Neural cell (in vitro differentiated cells): ENCODE measurements at regions not wholly inside any gene's neighbourhood (a gene's known extent, or its start where the extent isn't known, plus 50 kb on each side); places are given as distances from the start of the nearest gene placed in this dataset.

ENCODE experiments used
- H2AFZ ChIP-seq: fragments of 200-600, 300-800 bp; sonication (generic), shearing (Covaris generic); 2 replicates; pipeline ENCODE4 v1.6.0; 2014; ENCODE audit warnings: low read depth, mild to moderate bottlenecking, antibody characterized with exemption, low read length, moderate library complexity
- H3F3A ChIP-seq: fragments of 200-600 bp; shearing (Covaris generic); 2 replicates; pipeline ENCODE4 v1.6.1; 2016; ENCODE audit warnings: mild to moderate bottlenecking, moderate library complexity, mixed read lengths, antibody characterized with exemption, low read length; ENCODE audit not compliant: insufficient read depth, poor library complexity, severe bottlenecking
- H3K27ac ChIP-seq: fragments of 200-600, 300-800 bp; sonication (generic), shearing (Covaris generic); 2 replicates; pipeline ENCODE4 v1.5.1; 2014; ENCODE audit warnings: mild to moderate bottlenecking, low read length, moderate library complexity
- H3K27me3 ChIP-seq: fragments of 300-800, 200-600 bp; sonication (generic), shearing (Covaris generic); 2 replicates; pipeline ENCODE4 v1.6.0; 2014; ENCODE audit warnings: mild to moderate bottlenecking, low read depth, low read length, moderate library complexity; ENCODE audit not compliant: insufficient read depth
- H3K36me3 ChIP-seq: fragments of 300-800, 200-600 bp; sonication (generic), shearing (Covaris generic); 2 replicates; pipeline ENCODE4 v1.5.1; 2014; ENCODE audit warnings: mild to moderate bottlenecking, antibody characterized with exemption, low read length, moderate library complexity; ENCODE audit not compliant: insufficient read depth
- H3K4me2 ChIP-seq: fragments of 300-800, 200-600 bp; sonication (generic), shearing (Covaris generic); 2 replicates; pipeline ENCODE4 v1.6.0; 2014; ENCODE audit warnings: mild to moderate bottlenecking, low read length
- H3K4me3 ChIP-seq: fragments of 300-800, 200-600 bp; sonication (generic), shearing (Covaris generic); 2 replicates; pipeline ENCODE4 v1.5.1; 2014; ENCODE audit warnings: mild to moderate bottlenecking, low read length, moderate library complexity
- H3K79me2 ChIP-seq: fragments of 200-600 bp; shearing (Covaris generic); replicated peaks from 2 replicates; pipeline ENCODE4 v1.6.0; 2014; ENCODE audit warnings: mild to moderate bottlenecking, low read length, moderate library complexity; ENCODE audit not compliant: insufficient read depth
- H3K9ac ChIP-seq: fragments of 300-800, 200-600 bp; sonication (generic), shearing (Covaris generic); 2 replicates; pipeline ENCODE4 v1.6.1; 2016; ENCODE audit warnings: mild to moderate bottlenecking, low read length, mixed read lengths
- H3K9me2 ChIP-seq: fragments of 200-600 bp; shearing (Covaris generic); 2 replicates; pipeline ENCODE4 v1.6.1; 2016; ENCODE audit warnings: mild to moderate bottlenecking, low read length, mixed read lengths; ENCODE audit not compliant: insufficient read depth
- H3K9me3 ChIP-seq: fragments of 200-600, 300-800 bp; sonication (generic), shearing (Covaris generic); 2 replicates; pipeline ENCODE4 v1.6.1; 2016; ENCODE audit warnings: mild to moderate bottlenecking, mixed run types, low read length, moderate library complexity, mixed read lengths
- H4K20me1 ChIP-seq: fragments of 200-600 bp; shearing (Covaris generic); 2 replicates; pipeline ENCODE4 v1.6.1; 2016; ENCODE audit warnings: mild to moderate bottlenecking, mixed run types; ENCODE audit not compliant: insufficient read depth
- EP300 ChIP-seq: fragments of 450-650 bp; conservative IDR thresholded peaks from 2 replicates; pipeline ENCODE4 v1.6.1; 2014; ENCODE audit warnings: antibody characterized with exemption, mild to moderate bottlenecking, moderate library complexity; ENCODE audit not compliant: poor library complexity, severe bottlenecking
- EZH2 ChIP-seq: fragments of 200-600, 300-800 bp; shearing (Covaris generic), sonication (generic); IDR thresholded peaks from 2 replicates; pipeline ENCODE4 v1.6.1; 2014; ENCODE audit warnings: antibody characterized with exemption, low read length, borderline replicate concordance, mild to moderate bottlenecking; ENCODE audit not compliant: insufficient read depth, poor library complexity, severe bottlenecking
- MXI1 ChIP-seq: fragments of 450-650 bp; conservative IDR thresholded peaks from 2 replicates; pipeline ENCODE4 v1.6.1; 2014; ENCODE audit warnings: antibody characterized with exemption, mild to moderate bottlenecking; ENCODE audit not compliant: poor library complexity, severe bottlenecking
- RAD21 ChIP-seq: fragments of 450-650 bp; conservative IDR thresholded peaks from 2 replicates; pipeline ENCODE4 v1.6.1; 2014; ENCODE audit warnings: antibody characterized with exemption, mild to moderate bottlenecking, moderate library complexity
- SMC3 ChIP-seq: fragments of 450-650 bp; conservative IDR thresholded peaks from 2 replicates; pipeline ENCODE4 v1.6.1; 2014; ENCODE audit warnings: antibody characterized with exemption, mild to moderate bottlenecking, moderate library complexity; ENCODE audit not compliant: poor library complexity
- TAF1 ChIP-seq: IDR thresholded peaks from 2 replicates; pipeline ENCODE4 v1.6.1; 2012; ENCODE audit warnings: low read depth
- TF ChIP-seq, protein P1 (sequence below): IDR thresholded peaks from 2 replicates; pipeline ENCODE4 v1.6.1; 2012; ENCODE audit warnings: borderline replicate concordance

DNA sequence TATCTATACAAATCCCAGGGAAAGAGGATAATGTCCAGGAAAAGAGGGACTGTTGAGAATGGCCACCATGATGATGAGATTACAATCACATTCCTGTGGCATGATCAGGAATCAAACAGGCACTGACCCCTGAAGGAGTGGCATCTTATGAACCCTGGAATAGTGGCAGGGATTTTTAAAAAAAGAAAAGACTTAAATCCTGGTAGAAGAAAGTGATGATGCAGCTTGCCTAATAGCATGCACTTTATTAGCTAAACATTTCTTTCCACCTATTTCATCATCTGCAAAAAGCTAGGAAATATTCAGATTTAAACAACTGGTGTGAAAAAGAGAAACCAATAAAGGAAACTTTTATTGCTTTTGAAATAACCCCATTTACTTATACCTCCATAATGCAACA lies 87.2 kb upstream of the FSHR start:
- H3K79me2 ChIP-seq, result no peaks in the 10 kb centered on the region
- no peaks in the 10 kb centered on the region for H3K9me2 ChIP-seq
- TF ChIP-seq TAF1, result no peak
- TF ChIP-seq MXI1, result no peak
- TF ChIP-seq EP300, result no peak
- no peak for TF ChIP-seq EZH2
- no peak for TF ChIP-seq RAD21
- TF ChIP-seq, protein P1, sequence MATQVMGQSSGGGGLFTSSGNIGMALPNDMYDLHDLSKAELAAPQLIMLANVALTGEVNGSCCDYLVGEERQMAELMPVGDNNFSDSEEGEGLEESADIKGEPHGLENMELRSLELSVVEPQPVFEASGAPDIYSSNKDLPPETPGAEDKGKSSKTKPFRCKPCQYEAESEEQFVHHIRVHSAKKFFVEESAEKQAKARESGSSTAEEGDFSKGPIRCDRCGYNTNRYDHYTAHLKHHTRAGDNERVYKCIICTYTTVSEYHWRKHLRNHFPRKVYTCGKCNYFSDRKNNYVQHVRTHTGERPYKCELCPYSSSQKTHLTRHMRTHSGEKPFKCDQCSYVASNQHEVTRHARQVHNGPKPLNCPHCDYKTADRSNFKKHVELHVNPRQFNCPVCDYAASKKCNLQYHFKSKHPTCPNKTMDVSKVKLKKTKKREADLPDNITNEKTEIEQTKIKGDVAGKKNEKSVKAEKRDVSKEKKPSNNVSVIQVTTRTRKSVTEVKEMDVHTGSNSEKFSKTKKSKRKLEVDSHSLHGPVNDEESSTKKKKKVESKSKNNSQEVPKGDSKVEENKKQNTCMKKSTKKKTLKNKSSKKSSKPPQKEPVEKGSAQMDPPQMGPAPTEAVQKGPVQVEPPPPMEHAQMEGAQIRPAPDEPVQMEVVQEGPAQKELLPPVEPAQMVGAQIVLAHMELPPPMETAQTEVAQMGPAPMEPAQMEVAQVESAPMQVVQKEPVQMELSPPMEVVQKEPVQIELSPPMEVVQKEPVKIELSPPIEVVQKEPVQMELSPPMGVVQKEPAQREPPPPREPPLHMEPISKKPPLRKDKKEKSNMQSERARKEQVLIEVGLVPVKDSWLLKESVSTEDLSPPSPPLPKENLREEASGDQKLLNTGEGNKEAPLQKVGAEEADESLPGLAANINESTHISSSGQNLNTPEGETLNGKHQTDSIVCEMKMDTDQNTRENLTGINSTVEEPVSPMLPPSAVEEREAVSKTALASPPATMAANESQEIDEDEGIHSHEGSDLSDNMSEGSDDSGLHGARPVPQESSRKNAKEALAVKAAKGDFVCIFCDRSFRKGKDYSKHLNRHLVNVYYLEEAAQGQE, result no peak
- H2AFZ ChIP-seq, result no peak overlapping the region
- H3K4me2 ChIP-seq, result no peak overlapping the region
- no peaks in the 10 kb centered on the region for H4K20me1 ChIP-seq
- H3K27ac ChIP-seq, result no peak overlapping the region
- H3K4me3 ChIP-seq, result no peak overlapping the region
- H3K27me3 ChIP-seq, result no peaks in the 10 kb centered on the region
- no peak overlapping the region for H3K9ac ChIP-seq
- H3K36me3 ChIP-seq, result no peaks in the 10 kb centered on the region
- H3F3A ChIP-seq, result no peaks in the 10 kb centered on the region
- H3K9me3 ChIP-seq, result no peaks in the 10 kb centered on the region

DNA sequence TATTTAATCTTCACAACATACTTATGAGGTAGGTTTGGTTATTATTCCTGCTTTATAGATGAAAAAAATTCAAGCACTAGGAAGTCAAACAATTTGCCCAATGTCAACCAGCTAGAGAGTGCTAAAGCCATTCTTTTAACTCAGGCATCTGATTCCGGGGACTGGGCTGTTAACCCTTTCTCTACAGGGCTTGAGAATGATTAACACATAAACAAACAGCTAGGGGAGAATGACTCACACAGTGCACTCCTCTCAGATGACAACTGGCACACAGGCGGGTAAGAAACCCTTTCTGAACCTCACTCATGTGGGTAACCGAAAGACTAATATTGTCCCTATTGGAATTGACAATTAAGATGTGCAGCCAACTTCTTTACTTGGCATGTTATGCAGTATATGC lies 86.3 kb upstream of the FSHR start:
- Histone ChIP-seq H3K36me3 (no peaks in the 10 kb centered on the region), H3K9me2 (no peaks in the 10 kb centered on the region), H2AFZ (no peak overlapping the region), H3K27me3 (no peaks in the 10 kb centered on the region), H3K27ac (no peak overlapping the region), H3K79me2 (no peaks in the 10 kb centered on the region), H3K4me3 (no peak overlapping the region), H3K9me3 (no peaks in the 10 kb centered on the region), H3F3A (no peaks in the 10 kb centered on the region), H3K4me2 (no peak overlapping the region), H4K20me1 (no peaks in the 10 kb centered on the region), H3K9ac (no peak overlapping the region)
- TF ChIP-seq SMC3, result no peak
- no peak for TF ChIP-seq MXI1
- TF ChIP-seq RAD21, result no peak

DNA sequence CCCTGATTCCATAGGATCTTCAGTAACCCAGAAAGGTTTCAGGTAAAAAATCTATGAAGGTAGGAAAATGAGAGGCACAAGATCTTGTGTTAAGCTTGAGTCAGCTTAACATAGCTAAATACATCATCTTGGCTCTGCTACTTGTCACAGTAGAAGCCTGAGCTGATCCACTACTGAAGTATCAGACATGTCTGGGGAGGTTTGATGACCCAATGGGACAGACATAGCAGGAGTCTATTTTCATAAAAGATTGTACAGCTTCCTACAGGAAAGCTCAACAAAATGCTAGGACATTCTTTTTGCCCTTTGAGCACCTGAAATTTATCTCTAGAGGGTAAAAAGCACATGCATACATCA lies 84.3 kb upstream of the FSHR start:
- Histone ChIP-seq H3K9me3 (no peaks in the 10 kb centered on the region), H3F3A (no peaks in the 10 kb centered on the region), H3K36me3 (no peaks in the 10 kb centered on the region), H3K4me2 (no peak overlapping the region), H3K9me2 (no peaks in the 10 kb centered on the region), H2AFZ (no peak overlapping the region), H3K4me3 (no peak overlapping the region), H3K27ac (no peak overlapping the region), H3K27me3 (no peaks in the 10 kb centered on the region), H4K20me1 (no peaks in the 10 kb centered on the region), H3K79me2 (no peaks in the 10 kb centered on the region), H3K9ac (no peak overlapping the region)
- TF ChIP-seq SMC3 (no peak), TAF1 (no peak)
- TF ChIP-seq, protein P1, result no peak
